ENCODE measurements at regions not wholly inside any gene's neighbourhood (a gene's known extent, or its start where the extent isn't known, plus 50 kb on each side); places are given as distances from the start of the nearest gene placed in this dataset.

DNA sequence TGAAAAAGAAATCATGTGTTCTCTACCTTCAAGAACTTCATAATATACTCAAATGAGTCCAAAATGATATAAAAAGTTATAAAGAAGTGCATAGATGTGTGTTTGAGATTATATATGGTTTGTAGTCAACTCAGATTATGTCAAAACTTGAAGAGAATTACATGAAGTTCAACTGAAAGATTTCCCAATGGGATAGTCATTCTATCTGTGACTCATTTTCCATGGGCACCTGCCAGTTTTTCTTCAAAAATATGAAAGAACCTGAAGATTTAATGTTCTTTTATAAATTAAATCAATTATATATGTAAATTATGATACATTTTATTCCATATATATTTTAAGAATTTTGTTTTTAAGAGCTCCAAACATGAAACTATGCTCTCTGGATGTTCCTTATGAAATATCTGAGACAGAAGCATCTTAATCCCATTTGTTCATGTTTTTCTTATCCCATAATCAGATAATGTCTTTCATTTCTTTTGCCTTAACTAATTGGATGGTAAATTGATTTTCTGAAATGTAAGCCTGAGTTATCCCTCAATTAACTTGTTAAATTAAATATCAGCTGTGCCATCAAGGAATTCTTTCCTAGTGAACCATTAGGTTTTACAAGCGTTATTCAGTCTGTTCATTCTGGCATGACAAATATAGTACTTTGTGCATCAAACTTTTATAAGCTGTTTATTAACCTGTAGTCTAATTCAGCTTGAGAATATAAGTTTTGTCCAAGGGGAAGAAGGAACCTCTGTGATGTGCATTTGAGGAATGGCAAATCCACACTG lies 387.1 kb downstream of the IPMK start:
- no peaks in the 10 kb centered on the region for H4K20me1 ChIP-seq (ENCODE audit: control insufficient read depth, insufficient read depth, low read length, poor library complexity, severe bottlenecking)
- no CpG with 5 or more reads among the region's 1 CpG for WGBS (ENCODE audit: insufficient coverage)
- no peak overlapping the region for H3K4me2 ChIP-seq (replicated peaks; ENCODE audit: low read depth, low read length, poor library complexity, severe bottlenecking)
- H3K79me2 ChIP-seq (ENCODE audit: control insufficient read depth, insufficient read depth, low read length): no peaks in the 10 kb centered on the region
- DNase-seq (no peak), ATAC-seq (ENCODE audit: low read depth) (no peak)
- no peak overlapping the region for H3K9ac ChIP-seq (ENCODE audit: low read length)
- H3K36me3 ChIP-seq (replicated peaks in 1 of 2; ENCODE audit: control extremely low read depth in 1 of 2, control insufficient read depth in 1 of 2, extremely low read depth in 1 of 2, insufficient read depth in 2 of 2, low read length in 1 of 2): no peaks in the 10 kb centered on the region
- H3K4me3 ChIP-seq (ENCODE audit: control extremely low read depth in 1 of 5, extremely low read depth in 1 of 5, insufficient read depth in 1 of 5, low read depth in 2 of 5, low read length in 4 of 5): no peak overlapping the region
- no peak overlapping the region for H3K27ac ChIP-seq (ENCODE audit: low read length in 2 of 2)
- Mint-ChIP-seq H3K27me3 (no peaks in the 10 kb centered on the region), H3K4me3 (no peak overlapping the region), H3K9me3 (ENCODE audit: insufficient read depth) (peaks cover 1% of the 10 kb centered on the region), H3K27ac (no peak overlapping the region), H3K4me1 (no peaks in the 10 kb centered on the region)
- no peak for TF ChIP-seq EZH2 (IDR thresholded peaks at IDR 0.05; ENCODE audit: borderline replicate concordance, insufficient read depth, low read depth, low read length, poor library complexity, severe bottlenecking)
- no peak for TF ChIP-seq CTCF (IDR thresholded peaks at IDR 0.05)
- intact Hi-C loops (cut with micrococcal nuclease): no loop called here
- CTCF ChIA-PET: interaction anchor here (0.8 kb wide), 1 partner anchor 13 kb away, joined by 3 read pairs; no protein-coding TSS in a partner anchor
- no peaks in the 10 kb centered on the region for H3K9me3 ChIP-seq (ENCODE audit: control extremely low read depth in 1 of 3, control insufficient read depth in 2 of 3, insufficient read depth in 1 of 3, low read length in 2 of 3)
- H3K4me1 ChIP-seq (ENCODE audit: control insufficient read depth in 2 of 2, insufficient read depth in 2 of 2, low read length in 2 of 2): no peaks in the 10 kb centered on the region
- POLR2A ChIA-PET: no interaction called here
- no peak overlapping the region for H2AFZ ChIP-seq (ENCODE audit: insufficient read depth, low read depth, low read length, poor library complexity, severe bottlenecking)
- H3K27me3 ChIP-seq (replicated peaks in 1 of 4; ENCODE audit: control extremely low read depth in 1 of 4, control insufficient read depth in 3 of 4, insufficient read depth in 4 of 4, low read length in 3 of 4): no peaks in the 10 kb centered on the region

GRCh38 chr10:57874810-57875209 lies 392.9 kb downstream of the IPMK start:
- no peaks in the 10 kb centered on the region for H3K79me2 ChIP-seq (ENCODE audit: control insufficient read depth, insufficient read depth, low read length)
- no peaks in the 10 kb centered on the region for H3K36me3 ChIP-seq (replicated peaks in 1 of 2; ENCODE audit: control extremely low read depth in 1 of 2, control insufficient read depth in 1 of 2, extremely low read depth in 1 of 2, insufficient read depth in 2 of 2, low read length in 1 of 2)
- intact Hi-C loops (cut with micrococcal nuclease): no loop called here
- H3K4me1 ChIP-seq (ENCODE audit: control insufficient read depth in 2 of 2, insufficient read depth in 2 of 2, low read length in 2 of 2): no peaks in the 10 kb centered on the region
- no peak overlapping the region for H3K9ac ChIP-seq (ENCODE audit: low read length)
- DNase-seq (no peak), ATAC-seq (ENCODE audit: low read depth) (no peak)
- no peaks in the 10 kb centered on the region for H3K27me3 ChIP-seq (replicated peaks in 1 of 4; ENCODE audit: control extremely low read depth in 1 of 4, control insufficient read depth in 3 of 4, insufficient read depth in 4 of 4, low read length in 3 of 4)
- H3K4me3 Mint-ChIP-seq: no peak overlapping the region
- H2AFZ ChIP-seq (ENCODE audit: insufficient read depth, low read depth, low read length, poor library complexity, severe bottlenecking): no peak overlapping the region
- peaks cover 2% of the 10 kb centered on the region for H3K9me3 Mint-ChIP-seq (ENCODE audit: insufficient read depth)
- H4K20me1 ChIP-seq (ENCODE audit: control insufficient read depth, insufficient read depth, low read length, poor library complexity, severe bottlenecking): no peaks in the 10 kb centered on the region
- WGBS (ENCODE audit: insufficient coverage): 91% methylated on average over 4 of the region's 4 CpGs
- H3K27ac ChIP-seq (ENCODE audit: low read length in 2 of 2): no peak overlapping the region
- no peaks in the 10 kb centered on the region for H3K9me3 ChIP-seq (ENCODE audit: control extremely low read depth in 1 of 3, control insufficient read depth in 2 of 3, insufficient read depth in 1 of 3, low read length in 2 of 3)
- no peak overlapping the region for H3K4me2 ChIP-seq (replicated peaks; ENCODE audit: low read depth, low read length, poor library complexity, severe bottlenecking)
- H3K27ac Mint-ChIP-seq: no peak overlapping the region
- H3K4me1 Mint-ChIP-seq: no peaks in the 10 kb centered on the region
- POLR2A ChIA-PET: no interaction called here
- CTCF ChIA-PET: no interaction called here
- no peak for TF ChIP-seq CTCF (IDR thresholded peaks at IDR 0.05)
- no peak for TF ChIP-seq EZH2 (IDR thresholded peaks at IDR 0.05; ENCODE audit: borderline replicate concordance, insufficient read depth, low read depth, low read length, poor library complexity, severe bottlenecking)
- no peaks in the 10 kb centered on the region for H3K27me3 Mint-ChIP-seq
- no peak overlapping the region for H3K4me3 ChIP-seq (ENCODE audit: control extremely low read depth in 1 of 5, extremely low read depth in 1 of 5, insufficient read depth in 1 of 5, low read depth in 2 of 5, low read length in 4 of 5)
